ENCODE measurements at regions not wholly inside any gene's neighbourhood (a gene's known extent, or its start where the extent isn't known, plus 50 kb on each side); places are given as distances from the start of the nearest gene placed in this dataset.

DNA sequence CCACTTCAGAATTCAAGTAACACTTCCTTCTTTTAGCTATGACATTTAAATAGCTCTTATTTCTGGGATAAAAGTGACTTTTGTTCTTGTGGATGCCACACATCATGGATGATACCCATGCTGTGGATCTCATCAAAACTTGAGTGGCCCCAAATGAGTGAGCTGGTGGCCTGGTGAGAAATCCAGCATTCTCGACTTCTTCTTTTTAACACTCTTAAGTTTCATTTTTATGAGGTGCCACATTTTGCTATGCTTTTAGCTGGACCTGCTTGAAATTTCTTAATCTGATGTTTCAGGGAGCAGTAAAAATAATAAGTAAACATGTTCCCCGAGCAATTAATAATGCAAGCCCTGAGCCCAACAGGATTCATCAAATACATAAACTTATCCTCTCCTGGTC is 384.8 kb upstream of the MEF2C start:
- TF ChIP-seq CTCF (IDR thresholded peaks at IDR 0.05; ENCODE audit: poor library complexity) (no peak), EZH2 (IDR thresholded peaks at IDR 0.05; ENCODE audit: borderline replicate concordance) (no peak)
